ENCODE measurements at regions not wholly inside any gene's neighbourhood (a gene's known extent, or its start where the extent isn't known, plus 50 kb on each side); places are given as distances from the start of the nearest gene placed in this dataset.

- DNase-seq (ENCODE audit: low read depth, low spot score), result no peak
These were observed 531.0 kb upstream of the MMS22L start for GRCh38 chr6:97813889-97814567.

DNA sequence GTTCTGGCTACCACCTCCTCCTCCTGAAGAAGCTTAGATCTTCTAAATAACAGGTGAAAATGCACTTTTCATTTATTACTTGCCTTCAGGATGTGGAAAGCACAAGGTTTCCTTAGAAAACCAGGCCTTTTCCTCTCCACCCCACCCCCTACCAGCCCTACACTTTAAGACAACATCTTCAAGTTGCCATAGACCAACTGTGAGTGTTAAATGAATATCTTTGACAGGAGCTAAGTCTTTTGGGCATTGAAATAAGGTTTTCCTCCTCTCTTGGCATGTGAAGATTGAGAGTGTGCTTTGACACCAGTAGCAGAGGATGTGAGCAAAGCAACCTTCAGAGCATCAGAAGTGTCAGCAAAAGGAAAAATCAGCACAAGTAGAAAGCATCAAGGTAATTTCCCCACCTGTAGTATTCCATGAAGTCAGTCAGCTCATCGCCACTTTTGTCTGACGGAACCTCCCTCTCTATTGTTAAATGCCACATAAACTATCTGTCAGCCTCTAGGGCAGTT, 532.3 kb upstream of the MMS22L start:
- DNase-seq (ENCODE audit: low read depth, low spot score), result no peak

DNA sequence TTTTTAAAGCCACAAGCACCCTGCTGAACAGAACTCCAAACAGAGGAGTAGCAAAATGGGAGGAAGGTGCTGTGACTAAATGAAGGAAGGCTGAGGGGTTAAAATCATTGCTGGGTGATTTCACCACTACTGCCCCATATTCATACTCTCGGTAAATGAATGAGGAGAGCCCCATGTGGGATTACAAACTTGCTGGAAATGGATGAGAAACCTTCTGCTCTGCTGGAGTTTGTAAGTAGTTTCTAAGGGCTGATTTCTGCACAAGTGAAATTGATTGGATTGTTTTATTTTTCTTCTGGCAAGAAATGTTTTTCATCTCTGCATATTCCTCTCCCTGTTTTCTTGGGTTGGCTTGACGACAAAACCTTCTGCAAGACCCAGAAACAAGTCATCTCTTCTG, 533.5 kb upstream of the MMS22L start:
- DNase-seq (ENCODE audit: low read depth, low spot score), result no peak

DNA sequence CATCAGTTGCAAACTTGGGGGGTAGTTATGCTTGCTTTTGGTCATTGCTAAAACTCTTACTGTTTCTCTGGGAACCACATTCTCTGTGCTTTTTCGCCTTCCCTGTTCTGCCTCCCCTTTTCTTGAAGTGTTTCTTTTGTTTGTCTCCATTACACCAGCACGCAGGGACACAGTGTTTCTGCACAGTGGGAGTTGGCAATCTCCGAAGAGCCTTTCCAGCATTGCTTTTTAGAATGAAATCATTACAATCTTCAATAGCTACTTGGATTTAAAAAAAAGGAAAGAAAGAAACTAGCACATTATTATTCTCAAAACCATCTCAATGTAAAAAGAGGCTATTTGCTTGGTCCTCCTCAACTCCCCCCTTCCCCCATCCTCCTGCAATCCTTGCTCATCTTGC, 536.7 kb upstream of the MMS22L start:
- DNase-seq (ENCODE audit: low read depth, low spot score), result no peak

DNA sequence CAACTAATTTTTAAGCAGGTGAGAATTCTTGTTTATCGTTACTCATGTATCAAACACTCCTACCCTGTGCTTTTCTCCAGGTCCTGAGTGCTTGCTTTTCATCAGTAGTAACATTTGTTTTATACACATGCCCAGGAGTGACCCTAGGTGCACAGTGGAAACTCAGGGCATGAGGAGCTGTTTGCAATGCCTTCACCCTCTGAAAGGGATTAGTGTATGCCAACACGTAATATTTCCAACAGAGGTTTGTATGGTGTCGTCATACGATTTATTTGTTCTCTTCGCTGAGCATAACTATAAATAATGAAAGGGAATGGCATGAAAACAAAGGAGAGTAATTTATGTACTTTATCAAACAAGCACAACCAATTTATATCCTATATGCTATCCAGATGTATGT, 537.4 kb upstream of the MMS22L start:
- no peak for DNase-seq (ENCODE audit: low read depth, low spot score)

- no peak for DNase-seq (ENCODE audit: low read depth, low spot score)
These were observed 539.6 kb upstream of the MMS22L start for GRCh38 chr6:97822632-97823031.

DNA sequence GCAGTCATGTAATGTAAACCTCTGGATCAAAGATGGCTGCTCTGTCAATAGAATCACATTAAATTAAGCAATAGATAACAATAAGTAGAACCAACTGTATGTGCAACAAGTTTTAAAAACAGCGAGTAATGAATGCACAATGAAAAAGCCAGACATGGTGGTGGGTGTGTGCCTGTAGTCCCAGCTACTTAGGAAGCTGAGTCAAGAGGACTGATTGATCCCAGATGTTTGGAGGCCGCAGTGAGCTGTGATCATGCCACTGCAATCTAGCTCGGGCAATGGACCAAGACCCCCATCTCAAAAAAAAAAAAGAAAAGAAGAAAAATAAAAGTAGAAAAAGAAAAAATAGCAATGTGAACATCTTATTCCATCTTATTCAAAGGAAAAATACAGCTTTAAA, 558.7 kb upstream of the MMS22L start:
- DNase-seq (ENCODE audit: low read depth, low spot score), result no peak

DNA sequence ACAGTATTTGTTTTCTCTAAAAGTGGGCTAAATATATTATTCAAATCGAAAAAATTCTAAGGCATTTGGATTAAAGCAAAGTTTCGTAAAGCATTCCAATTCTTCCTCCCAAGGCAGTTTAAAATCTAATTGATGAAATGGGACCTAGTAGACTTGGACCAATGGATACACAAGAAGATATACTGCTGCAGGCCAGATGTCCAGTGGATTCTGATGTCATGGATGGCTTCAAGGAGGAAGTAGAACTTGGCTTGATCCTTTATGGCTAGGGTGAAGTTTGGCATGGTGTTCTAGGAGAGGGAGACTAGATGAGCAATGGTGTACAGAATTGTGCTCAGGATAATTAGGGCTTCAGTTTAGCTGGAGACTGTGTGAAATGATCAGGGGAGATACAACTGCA, 559.5 kb upstream of the MMS22L start:
- DNase-seq (ENCODE audit: low read depth, low spot score), result no peak

DNA sequence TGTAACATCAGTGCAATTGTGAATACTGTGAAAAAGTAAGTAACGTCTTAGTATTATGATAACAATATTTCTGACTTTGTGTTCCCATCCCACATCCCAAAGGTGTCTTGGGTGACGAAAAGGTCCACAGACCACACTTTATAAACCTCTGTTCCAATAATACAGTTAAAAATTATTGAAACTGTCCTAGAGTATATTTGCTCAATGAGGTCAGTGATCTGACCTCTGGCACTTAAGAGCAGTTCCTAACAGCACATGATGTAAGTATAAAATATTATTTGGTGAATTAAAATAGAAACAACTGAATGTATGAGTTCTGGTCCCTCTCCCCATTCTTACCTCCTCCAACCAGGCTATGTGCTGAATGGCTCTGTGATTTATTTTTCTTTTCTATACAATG, 566.4 kb upstream of the MMS22L start:
- DNase-seq (ENCODE audit: low read depth, low spot score), result no peak

GRCh38 chr6:97850458-97851212, 567.6 kb upstream of the MMS22L start:
- DNase-seq (ENCODE audit: low read depth, low spot score), result peak; percentile 17

- DNase-seq (ENCODE audit: low read depth, low spot score), result no peak
These were observed 580.7 kb upstream of the MMS22L start for GRCh38 chr6:97863697-97864096.

DNA sequence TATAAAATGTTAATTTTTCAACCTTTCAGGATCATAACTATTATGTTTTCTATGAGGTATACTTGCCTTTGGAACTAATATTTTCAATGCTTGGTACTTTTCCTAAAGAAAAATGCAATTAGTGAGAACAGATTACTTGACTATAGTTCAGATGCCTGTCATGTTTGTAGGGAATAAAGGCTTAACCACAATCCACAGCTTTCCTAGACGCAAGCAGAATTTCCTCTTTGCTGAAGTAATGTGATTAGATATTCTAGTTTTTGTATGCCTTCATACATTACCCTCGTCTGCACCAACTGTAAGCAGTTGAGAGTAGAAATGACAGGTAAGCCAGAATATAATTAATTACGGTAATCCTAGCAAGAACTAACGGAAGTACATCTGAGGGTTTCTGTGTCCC, 581.4 kb upstream of the MMS22L start:
- DNase-seq (ENCODE audit: low read depth, low spot score), result no peak

DNA sequence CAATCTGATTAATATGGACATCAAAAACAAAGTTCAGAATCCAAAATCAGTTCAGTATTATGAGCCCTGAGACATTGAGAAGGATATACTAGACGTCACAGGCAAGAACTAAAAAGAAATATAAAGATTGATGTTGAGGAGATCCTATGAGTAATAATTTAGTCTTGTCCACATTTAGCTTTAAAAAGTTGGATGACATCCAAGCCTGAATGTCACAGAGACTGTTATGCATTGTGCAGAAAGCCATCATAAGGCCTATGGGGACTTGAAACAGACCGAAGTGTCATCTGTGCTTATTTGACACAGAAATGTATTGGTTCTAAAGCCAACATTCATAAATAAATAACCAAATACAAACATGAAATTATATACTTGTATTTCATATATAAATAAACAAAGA, 581.8 kb upstream of the MMS22L start:
- no peak for DNase-seq (ENCODE audit: low read depth, low spot score)

- no peak for DNase-seq (ENCODE audit: low read depth, low spot score)
These were observed 582.6 kb upstream of the MMS22L start for GRCh38 chr6:97865612-97866011.

DNA sequence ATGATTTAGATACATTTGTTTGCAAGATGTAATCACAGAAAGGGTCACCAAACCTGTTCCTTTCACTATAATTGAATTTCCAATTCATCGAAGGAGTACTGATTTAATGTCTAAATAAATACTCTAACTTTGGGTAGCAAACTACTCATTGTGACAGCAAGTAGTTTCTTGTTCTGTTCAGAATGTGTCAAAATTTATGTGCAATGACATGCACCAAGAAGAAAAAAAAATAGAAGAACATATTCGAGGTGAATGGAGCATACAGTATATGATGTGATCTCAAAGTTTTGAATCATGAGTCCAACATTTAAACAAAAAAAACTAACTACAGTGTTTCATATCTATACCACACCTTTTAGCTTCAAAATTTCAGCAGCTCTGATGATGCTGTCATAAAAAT, 583.6 kb upstream of the MMS22L start:
- no peak for DNase-seq (ENCODE audit: low read depth, low spot score)

GRCh38 chr6:97867177-97867576, 584.2 kb upstream of the MMS22L start:
- DNase-seq (ENCODE audit: low read depth, low spot score), result no peak

- DNase-seq (ENCODE audit: low read depth, low spot score), result no peak
These were observed 587.3 kb upstream of the MMS22L start for GRCh38 chr6:97870273-97870672.

DNA sequence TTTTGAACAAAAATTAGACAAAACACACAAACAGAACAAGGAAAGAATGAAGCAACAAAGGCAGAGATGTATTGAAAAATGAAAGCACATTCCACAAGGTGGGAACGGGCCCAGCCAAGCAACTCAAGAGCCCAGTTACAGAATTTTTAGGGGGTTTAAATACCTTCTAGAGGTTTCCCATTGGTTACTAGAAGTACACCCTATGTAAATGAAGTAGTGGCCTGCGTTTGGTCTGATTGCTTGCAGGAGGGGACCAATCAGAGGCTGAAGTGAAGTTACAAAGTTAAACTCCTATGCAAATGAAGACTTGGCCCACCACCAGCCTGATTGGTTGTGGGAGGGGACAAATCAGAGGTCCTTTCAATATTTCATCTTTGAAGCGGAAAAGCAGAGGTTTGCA, 593.7 kb upstream of the MMS22L start:
- no peak for DNase-seq (ENCODE audit: low read depth, low spot score)

DNA sequence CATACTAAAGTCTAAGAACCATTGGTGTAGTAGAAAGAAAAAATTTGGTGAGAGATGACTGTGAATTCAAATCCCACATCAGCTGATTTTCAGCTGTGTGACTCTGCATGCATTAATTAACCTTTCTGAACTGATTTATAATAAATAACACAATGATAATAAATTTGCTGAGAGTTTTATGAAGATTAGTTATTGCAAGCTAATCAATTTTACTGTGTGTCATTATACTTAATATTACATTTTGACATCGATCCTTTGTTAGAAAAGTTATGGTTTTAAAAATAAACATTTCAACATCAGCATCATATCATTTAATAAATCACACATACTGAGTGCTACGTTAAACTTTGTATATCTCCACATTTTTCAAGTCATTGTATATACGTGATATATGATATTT, 599.7 kb upstream of the MMS22L start:
- DNase-seq (ENCODE audit: low read depth, low spot score), result no peak

DNA sequence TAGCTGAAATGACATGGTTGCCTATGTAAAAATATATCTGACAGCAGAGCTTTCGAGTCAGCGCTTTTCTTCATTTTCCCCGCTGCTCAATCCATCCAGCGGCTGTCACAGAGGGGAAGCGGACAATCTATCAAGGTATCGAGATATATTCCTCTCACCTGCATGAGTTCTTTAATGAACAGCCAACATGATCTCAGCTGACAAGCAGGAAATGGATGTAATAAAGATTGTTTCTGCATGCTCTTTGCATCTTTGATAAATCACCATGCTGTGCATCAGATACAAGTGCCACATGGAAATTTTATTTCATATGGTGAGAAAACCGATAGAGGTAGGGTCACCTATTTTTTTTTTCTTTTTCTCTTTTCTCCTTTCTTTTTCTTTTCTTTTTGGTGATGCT, 602.3 kb upstream of the MMS22L start:
- DNase-seq (ENCODE audit: low read depth, low spot score), result no peak

GRCh38 chr6:97885828-97886227, 602.8 kb upstream of the MMS22L start:
- no peak for DNase-seq (ENCODE audit: low read depth, low spot score)

DNA sequence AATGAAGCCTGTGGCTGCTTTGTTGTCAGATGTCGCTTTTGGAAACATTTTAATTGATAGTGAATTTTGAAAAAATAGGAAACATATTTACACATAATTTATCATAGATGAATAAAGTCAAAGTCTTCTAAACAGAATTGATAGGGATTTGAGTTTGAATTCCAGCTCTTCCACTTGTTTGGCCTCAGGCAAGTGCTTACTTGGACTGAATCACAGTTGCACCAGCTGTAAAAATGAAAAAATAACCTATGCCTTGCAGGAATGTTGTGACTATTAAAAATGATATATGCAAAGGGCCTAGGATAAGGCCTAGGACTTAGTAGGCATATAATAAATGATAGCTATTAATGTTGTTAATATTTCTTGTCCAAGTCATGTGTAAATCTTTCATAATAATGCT, 618.5 kb upstream of the MMS22L start:
- no peak for DNase-seq (ENCODE audit: low read depth, low spot score)

DNA sequence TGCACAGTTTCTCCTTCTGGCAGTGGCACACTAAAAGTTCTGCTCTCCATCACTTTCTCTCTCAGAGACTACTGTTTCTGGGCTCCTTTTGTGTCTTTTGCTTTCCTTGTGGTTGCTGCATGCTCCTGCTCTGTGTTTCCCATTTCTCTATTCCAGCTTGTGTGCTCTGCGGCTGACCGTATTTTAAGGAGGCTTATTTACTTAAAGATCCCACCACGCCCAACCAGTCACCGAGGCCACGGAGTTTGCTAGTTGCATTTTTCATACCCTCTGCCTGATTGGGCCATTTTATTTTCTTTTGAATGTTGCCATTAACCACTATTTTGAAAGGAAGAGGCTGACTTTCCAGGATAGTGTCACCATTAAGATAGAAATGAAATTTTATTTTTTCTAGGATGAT, 626.4 kb upstream of the MMS22L start:
- no peak for DNase-seq (ENCODE audit: low read depth, low spot score)
